SK-N-MC (cell line): ENCODE measurements at regions not wholly inside any gene's neighbourhood (a gene's known extent, or its start where the extent isn't known, plus 50 kb on each side); places are given as distances from the start of the nearest gene placed in this dataset.

Source experiments
- EZH2 ChIP-seq: fragments of 200-600 bp; sonication (generic); IDR thresholded peaks from one replicate; pipeline ENCODE4 v1.6.1; 2017; ENCODE audit warnings: antibody characterized with exemption
- POLR2AphosphoS5 ChIP-seq: IDR thresholded peaks from 2 replicates; pipeline ENCODE4 v1.6.1; 2012; ENCODE audit warnings: mild to moderate bottlenecking, low read depth, low read length, borderline replicate concordance

DNA sequence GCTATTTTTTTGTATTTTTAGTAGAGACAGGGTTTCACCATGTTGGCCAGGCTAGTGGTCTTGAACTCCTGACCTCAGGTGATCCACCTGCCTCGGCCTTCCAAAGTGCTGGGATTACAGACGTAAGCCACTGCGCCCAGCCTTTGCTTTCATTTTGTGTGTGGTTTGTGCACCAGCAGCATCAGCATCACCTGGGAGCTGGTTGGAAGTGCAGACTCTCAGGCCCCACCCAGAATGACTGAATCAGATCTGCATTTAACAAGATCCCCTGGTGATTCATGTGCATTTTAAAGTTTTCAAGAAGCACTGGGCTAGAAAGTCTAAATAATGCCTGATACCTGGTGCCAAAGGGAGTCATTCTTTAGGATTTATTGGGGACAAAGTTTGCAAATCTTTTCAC, 73.4 kb upstream of the BNIP2 start:
- TF ChIP-seq EZH2 (no peak), POLR2AphosphoS5 (no peak)
